H9 (cell line): ENCODE measurements at regions not wholly inside any gene's neighbourhood (a gene's known extent, or its start where the extent isn't known, plus 50 kb on each side); places are given as distances from the start of the nearest gene placed in this dataset.

Experiments used
- DNase-seq: peaks from one replicate; pipeline ENCODE4 v3.0.0-alpha.2; 2017
- H2AFZ ChIP-seq: one replicate; pipeline ENCODE4 v1.6.1; 2013; ENCODE audit warnings: mild to moderate bottlenecking, low read length, control low read depth, moderate library complexity
- H2AK5ac ChIP-seq: 2 replicates; pipeline ENCODE4 v1.6.1; 2013; ENCODE audit warnings: low read length, control low read depth, mixed read lengths; ENCODE audit not compliant: insufficient read length
- H2BK120ac ChIP-seq: one replicate; pipeline ENCODE4 v1.6.1; 2013; ENCODE audit warnings: low read depth, mild to moderate bottlenecking, low read length, control low read depth, inconsistent platforms; ENCODE audit not compliant: poor library complexity, severe bottlenecking
- H2BK12ac ChIP-seq: 2 replicates; pipeline ENCODE4 v1.6.1; 2013; ENCODE audit warnings: low read length, control low read depth, mixed read lengths, low read depth; ENCODE audit not compliant: insufficient read length
- H2BK15ac ChIP-seq: 2 replicates; pipeline ENCODE4 v1.6.1; 2013; ENCODE audit warnings: low read depth, low read length, control low read depth
- H2BK20ac ChIP-seq: one replicate; pipeline ENCODE4 v1.6.1; 2013; ENCODE audit warnings: low read depth, mild to moderate bottlenecking, low read length, control low read depth, inconsistent platforms; ENCODE audit not compliant: poor library complexity, severe bottlenecking
- H2BK5ac ChIP-seq: 2 replicates; pipeline ENCODE4 v1.6.1; 2013; ENCODE audit warnings: low read length, control low read depth, mixed read lengths; ENCODE audit not compliant: insufficient read length
- H3K14ac ChIP-seq: 2 replicates; pipeline ENCODE4 v1.6.1; 2013; ENCODE audit warnings: low read length, control low read depth; ENCODE audit not compliant: insufficient read depth
- H3K18ac ChIP-seq: 2 replicates; pipeline ENCODE4 v1.6.1; 2013; ENCODE audit warnings: low read depth, mild to moderate bottlenecking, mixed read lengths, low read length, control low read depth; ENCODE audit not compliant: insufficient read length
- H3K23ac ChIP-seq: 2 replicates; pipeline ENCODE4 v1.6.1; 2013; ENCODE audit warnings: low read length, control low read depth, mixed read lengths, low read depth; ENCODE audit not compliant: insufficient read length
- H3K23me2 ChIP-seq: 2 replicates; pipeline ENCODE4 v1.6.1; 2013; ENCODE audit warnings: low read depth, mild to moderate bottlenecking, mixed read lengths, low read length, control low read depth; ENCODE audit not compliant: insufficient read length, poor library complexity, severe bottlenecking
- H3K27ac ChIP-seq: 2 replicates; pipeline ENCODE4 v1.5.1; 2013; ENCODE audit warnings: low read length, control low read depth, mixed read lengths, low read depth; ENCODE audit not compliant: insufficient read length
- H3K27me3 ChIP-seq: 2 replicates; pipeline ENCODE4 v1.6.1; 2013; ENCODE audit warnings: low read length, control low read depth, inconsistent platforms; ENCODE audit not compliant: insufficient read depth
- H3K4ac ChIP-seq: 2 replicates; pipeline ENCODE4 v1.6.1; 2013; ENCODE audit warnings: low read depth, mild to moderate bottlenecking, control low read depth, inconsistent platforms, low read length, moderate library complexity
- H3K4me1 ChIP-seq: 2 replicates; pipeline ENCODE4 v1.6.1; 2013; ENCODE audit warnings: low read length, control low read depth, inconsistent platforms; ENCODE audit not compliant: insufficient read depth
- H3K4me2 ChIP-seq: 2 replicates; pipeline ENCODE4 v1.6.1; 2013; ENCODE audit warnings: low read length, control low read depth, mixed read lengths; ENCODE audit not compliant: insufficient read length, insufficient read depth
- H3K56ac ChIP-seq: 2 replicates; pipeline ENCODE4 v1.6.1; 2013; ENCODE audit warnings: low read depth, mild to moderate bottlenecking, mixed read lengths, low read length, control low read depth; ENCODE audit not compliant: insufficient read length
- H3K79me1 ChIP-seq: 2 replicates; pipeline ENCODE4 v1.6.1; 2013; ENCODE audit warnings: low read depth, mild to moderate bottlenecking, moderate library complexity, low read length, control low read depth, inconsistent platforms; ENCODE audit not compliant: insufficient read depth, poor library complexity, severe bottlenecking
- H3K79me2 ChIP-seq: 2 replicates; pipeline ENCODE4 v1.6.1; 2013; ENCODE audit warnings: low read length, control low read depth, inconsistent platforms; ENCODE audit not compliant: insufficient read depth
- H3K9ac ChIP-seq: 2 replicates; pipeline ENCODE4 v1.6.1; 2013; ENCODE audit warnings: low read length, control low read depth, mixed read lengths; ENCODE audit not compliant: insufficient read length; ENCODE audit errors: extremely low read depth
- H3K9me3 ChIP-seq: one replicate; pipeline ENCODE4 v1.6.1; 2013; ENCODE audit warnings: low read depth, low read length, inconsistent platforms; ENCODE audit not compliant: control insufficient read depth
- H3T11ph ChIP-seq: one replicate; pipeline ENCODE4 v1.6.1; 2013; ENCODE audit warnings: mild to moderate bottlenecking, low read length, control low read depth, inconsistent platforms
- H4K20me1 ChIP-seq: one replicate; pipeline ENCODE4 v1.6.1; 2013; ENCODE audit not compliant: control insufficient read depth, insufficient read length, insufficient read depth
- H4K5ac ChIP-seq: 2 replicates; pipeline ENCODE4 v1.6.1; 2013; ENCODE audit warnings: low read depth, mild to moderate bottlenecking, mixed read lengths, low read length, control low read depth; ENCODE audit not compliant: insufficient read length
- H4K8ac ChIP-seq: replicated peaks from 2 replicates; pipeline ENCODE4 v1.6.1; 2013; ENCODE audit warnings: low read length, control low read depth, mixed read lengths, low read depth; ENCODE audit not compliant: insufficient read length
- H4K91ac ChIP-seq: 2 replicates; pipeline ENCODE4 v1.6.1; 2013; ENCODE audit warnings: low read depth, mild to moderate bottlenecking, moderate library complexity, mixed read lengths, low read length, control low read depth; ENCODE audit not compliant: insufficient read length
- H3K27ac Mint-ChIP-seq, 3 experiments: 2 replicates in 2 of 3; 3 replicates in 1 of 3; pipeline ENCODE4 v1.8.0; 2020 to 2021; ENCODE audit warnings: mixed read lengths in 3 of 3, mild to moderate bottlenecking in 1 of 3, moderate library complexity in 1 of 3
- H3K27me3 Mint-ChIP-seq: 2 replicates; pipeline ENCODE4 v1.8.0; 2021; ENCODE audit warnings: low read depth, mild to moderate bottlenecking, moderate library complexity, mixed read lengths
- H3K36me3 Mint-ChIP-seq, 3 experiments: 2 replicates in 2 of 3; 3 replicates in 1 of 3; pipeline ENCODE4 v1.8.0; 2020 to 2021; ENCODE audit warnings: low read depth in 3 of 3, mixed read lengths in 3 of 3; ENCODE audit not compliant: insufficient read depth in 1 of 3
- H3K4me1 Mint-ChIP-seq, 2 experiments: 2 replicates each; pipeline ENCODE4 v1.8.0; 2020; ENCODE audit warnings: mixed read lengths in 2 of 2
- H3K4me3 Mint-ChIP-seq, 2 experiments: 2 replicates in 1 of 2; 3 replicates in 1 of 2; pipeline ENCODE4 v1.8.0; 2020 to 2021; ENCODE audit warnings: mild to moderate bottlenecking in 2 of 2, mixed read lengths in 2 of 2, moderate library complexity in 1 of 2
- H3K9me3 Mint-ChIP-seq, 2 experiments: 2 replicates in 1 of 2; 3 replicates in 1 of 2; pipeline ENCODE4 v1.8.0; 2020; ENCODE audit warnings: mild to moderate bottlenecking in 2 of 2, mixed read lengths in 2 of 2, moderate library complexity in 1 of 2
- CTCF ChIP-seq: fragments of 200-600 bp; sonication (generic); conservative IDR thresholded peaks from 3 replicates; pipeline ENCODE4 v1.8.0; 2021; ENCODE audit warnings: antibody characterized with exemption, mild to moderate bottlenecking
- WGBS: extraction: QIAGEN DNeasy Blood & Tissue Kit; methylation state at CpG from one replicate; pipeline ENCODE4 v1.1.7; 2013; ENCODE audit warnings: missing lambda C conversion rate, low lambda C conversion rate, mixed read lengths; ENCODE audit not compliant: insufficient read length; ENCODE audit errors: extremely low coverage; 5-methylcytosine and 5-hydroxymethylcytosine counted together

GRCh38 chr1:244957122-244957521, 92.8 kb upstream of the HNRNPU start:
- no peak for TF ChIP-seq CTCF
- Histone ChIP-seq H3K23ac (no peak overlapping the region), H3T11ph (no peak overlapping the region), H2BK5ac (no peak overlapping the region), H2BK20ac (no peak overlapping the region), H3K4ac (no peak overlapping the region), H2AFZ (no peak overlapping the region), H3K18ac (no peak overlapping the region), H2BK12ac (no peak overlapping the region), H2BK15ac (no peak overlapping the region), H4K5ac (no peak overlapping the region), H3K79me1 (no peaks in the 10 kb centered on the region), H4K91ac (no peak overlapping the region), H3K79me2 (no peaks in the 10 kb centered on the region), H3K27me3 (no peaks in the 10 kb centered on the region), H4K8ac (no peak overlapping the region), H3K27ac (no peak overlapping the region), H3K4me1 (no peaks in the 10 kb centered on the region; the same call in 1 of the 2 replicates), H3K23me2 (no peaks in the 10 kb centered on the region), H3K14ac (no peak overlapping the region), H3K9ac (no peak overlapping the region), H3K9me3 (no peaks in the 10 kb centered on the region), H2AK5ac (no peak overlapping the region), H4K20me1 (no peaks in the 10 kb centered on the region), H2BK120ac (no peak overlapping the region), H3K4me2 (no peak overlapping the region), H3K56ac (no peak overlapping the region)
- Mint-ChIP-seq H3K27me3 (no peaks in the 10 kb centered on the region; the same call in 1 of the 2 replicates), H3K9me3 (no peaks in the 10 kb centered on the region), H3K27ac (no peak overlapping the region), H3K4me3 (no peak overlapping the region), H3K36me3 (no peaks in the 10 kb centered on the region), H3K4me1 (peaks cover 0 to 11% of the 10 kb centered on the region in 2 experiments; a peak in 2 of 4 replicates)
- no CpG with 5 or more reads among the region's 6 CpGs for WGBS
- DNase-seq, result no peak
